SKM-1 (cell line): ENCODE measurements at regions not wholly inside any gene's neighbourhood (a gene's known extent, or its start where the extent isn't known, plus 50 kb on each side); places are given as distances from the start of the nearest gene placed in this dataset.

Experiments used
- DNase-seq: peaks from one replicate; lab custom pipeline; 2025; ENCODE audit not compliant: unreplicated experiment; lab: John Stamatoyannopoulos, UW

- DNase-seq: no peak
Observed at GRCh38 chr1:208821939-208822338, 577.8 kb upstream of the PLXNA2 start.

GRCh38 chr1:208825300-208825699 lies 581.1 kb upstream of the PLXNA2 start:
- DNase-seq: no peak

- DNase-seq: no peak
Observed at GRCh38 chr1:208829595-208829994, 585.4 kb upstream of the PLXNA2 start.

GRCh38 chr1:208834381-208835096 lies 590.4 kb upstream of the PLXNA2 start:
- no peak for DNase-seq

- no peak for DNase-seq
Observed at GRCh38 chr1:208835097-208835463, 590.9 kb upstream of the PLXNA2 start.

GRCh38 chr1:208835781-208836180 lies 591.6 kb upstream of the PLXNA2 start:
- no peak for DNase-seq

GRCh38 chr1:208837242-208837641 lies 593.1 kb upstream of the PLXNA2 start:
- no peak for DNase-seq

- DNase-seq: no peak
Observed at GRCh38 chr1:208841436-208841835, 597.3 kb upstream of the PLXNA2 start.

- DNase-seq: no peak
Observed at GRCh38 chr1:208842451-208842850, 598.3 kb upstream of the PLXNA2 start.

GRCh38 chr1:208844158-208844557 lies 600.0 kb upstream of the PLXNA2 start:
- DNase-seq: no peak

- no peak for DNase-seq
Observed at GRCh38 chr1:208848854-208849253, 604.7 kb upstream of the PLXNA2 start.

- DNase-seq: no peak
Observed at GRCh38 chr1:208850442-208850841, 606.3 kb upstream of the PLXNA2 start.

GRCh38 chr1:208851366-208851765 lies 607.2 kb upstream of the PLXNA2 start:
- no peak for DNase-seq

- DNase-seq: no peak
Observed at GRCh38 chr1:208852911-208853310, 608.7 kb upstream of the PLXNA2 start.

- no peak for DNase-seq
Observed at GRCh38 chr1:208855403-208855802, 611.2 kb upstream of the PLXNA2 start.

GRCh38 chr1:208857465-208857864 lies 613.3 kb upstream of the PLXNA2 start:
- DNase-seq: no peak

- no peak for DNase-seq
Observed at GRCh38 chr1:208858738-208859137, 614.6 kb upstream of the PLXNA2 start.

- no peak for DNase-seq
Observed at GRCh38 chr1:208864366-208864965, 620.3 kb upstream of the PLXNA2 start.

- no peak for DNase-seq
Observed at GRCh38 chr1:208866386-208866955, 622.3 kb upstream of the PLXNA2 start.

- DNase-seq: no peak
Observed at GRCh38 chr1:208868554-208868953, 624.4 kb upstream of the PLXNA2 start.

GRCh38 chr1:208874915-208875314 lies 630.7 kb upstream of the PLXNA2 start:
- no peak for DNase-seq

- DNase-seq: no peak
Observed at GRCh38 chr1:208879022-208879421, 634.8 kb upstream of the PLXNA2 start.
